ENCODE measurements at regions not wholly inside any gene's neighbourhood (a gene's known extent, or its start where the extent isn't known, plus 50 kb on each side); places are given as distances from the start of the nearest gene placed in this dataset.

DNA sequence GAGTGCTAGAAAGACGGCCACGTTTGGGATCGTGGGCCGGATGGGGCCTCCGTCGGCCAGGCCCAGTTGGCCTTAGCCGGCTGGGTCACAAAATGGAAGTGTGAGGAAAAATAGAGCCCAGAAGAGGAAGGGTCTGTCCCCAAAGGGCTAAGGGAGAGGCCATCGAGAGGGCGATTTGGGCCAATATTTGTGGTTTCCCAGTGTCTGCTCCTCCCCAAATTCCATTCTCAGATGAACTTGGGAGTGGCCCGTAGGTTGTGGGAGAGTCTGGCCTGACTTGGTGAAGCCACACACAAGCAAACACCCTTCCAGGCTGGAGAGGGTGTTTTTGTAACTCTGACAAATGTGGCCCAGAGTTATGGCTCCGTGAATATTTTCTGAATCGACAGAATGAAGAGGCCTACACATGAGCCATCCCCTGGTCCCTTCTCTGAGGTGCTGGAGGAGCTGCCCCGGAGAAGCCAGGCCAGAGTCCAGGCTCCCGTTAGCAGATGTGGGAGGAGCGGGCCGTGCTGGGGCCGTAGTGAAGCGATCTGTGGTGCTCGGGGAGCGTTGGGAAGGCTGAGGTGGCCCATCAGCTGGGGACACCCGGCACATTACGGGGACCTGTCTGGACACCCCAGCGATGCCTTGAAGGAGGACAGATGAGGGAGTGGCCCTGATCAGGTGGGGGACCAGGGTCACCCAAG lies 73.5 kb upstream of the PPARA start:
- TF ChIP-seq, protein P1, sequence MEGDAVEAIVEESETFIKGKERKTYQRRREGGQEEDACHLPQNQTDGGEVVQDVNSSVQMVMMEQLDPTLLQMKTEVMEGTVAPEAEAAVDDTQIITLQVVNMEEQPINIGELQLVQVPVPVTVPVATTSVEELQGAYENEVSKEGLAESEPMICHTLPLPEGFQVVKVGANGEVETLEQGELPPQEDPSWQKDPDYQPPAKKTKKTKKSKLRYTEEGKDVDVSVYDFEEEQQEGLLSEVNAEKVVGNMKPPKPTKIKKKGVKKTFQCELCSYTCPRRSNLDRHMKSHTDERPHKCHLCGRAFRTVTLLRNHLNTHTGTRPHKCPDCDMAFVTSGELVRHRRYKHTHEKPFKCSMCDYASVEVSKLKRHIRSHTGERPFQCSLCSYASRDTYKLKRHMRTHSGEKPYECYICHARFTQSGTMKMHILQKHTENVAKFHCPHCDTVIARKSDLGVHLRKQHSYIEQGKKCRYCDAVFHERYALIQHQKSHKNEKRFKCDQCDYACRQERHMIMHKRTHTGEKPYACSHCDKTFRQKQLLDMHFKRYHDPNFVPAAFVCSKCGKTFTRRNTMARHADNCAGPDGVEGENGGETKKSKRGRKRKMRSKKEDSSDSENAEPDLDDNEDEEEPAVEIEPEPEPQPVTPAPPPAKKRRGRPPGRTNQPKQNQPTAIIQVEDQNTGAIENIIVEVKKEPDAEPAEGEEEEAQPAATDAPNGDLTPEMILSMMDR (IDR thresholded peaks at IDR 0.05; ENCODE audit: insufficient read depth, low read depth, low read length, missing control alignments), result no peak
- H3K4me3 ChIP-seq (ENCODE audit: low read depth, low read length), result no peak overlapping the region
- no peak for DNase-seq (ENCODE audit: low read depth)

- H3K4me3 ChIP-seq (ENCODE audit: low read depth, low read length), result no peak overlapping the region
- TF ChIP-seq, protein P1 (IDR thresholded peaks at IDR 0.05; ENCODE audit: insufficient read depth, low read depth, low read length, missing control alignments), result no peak
- DNase-seq (ENCODE audit: low read depth), result no peak
Measured at GRCh38 chr22:46077669-46078099, 72.6 kb upstream of the PPARA start.

DNA sequence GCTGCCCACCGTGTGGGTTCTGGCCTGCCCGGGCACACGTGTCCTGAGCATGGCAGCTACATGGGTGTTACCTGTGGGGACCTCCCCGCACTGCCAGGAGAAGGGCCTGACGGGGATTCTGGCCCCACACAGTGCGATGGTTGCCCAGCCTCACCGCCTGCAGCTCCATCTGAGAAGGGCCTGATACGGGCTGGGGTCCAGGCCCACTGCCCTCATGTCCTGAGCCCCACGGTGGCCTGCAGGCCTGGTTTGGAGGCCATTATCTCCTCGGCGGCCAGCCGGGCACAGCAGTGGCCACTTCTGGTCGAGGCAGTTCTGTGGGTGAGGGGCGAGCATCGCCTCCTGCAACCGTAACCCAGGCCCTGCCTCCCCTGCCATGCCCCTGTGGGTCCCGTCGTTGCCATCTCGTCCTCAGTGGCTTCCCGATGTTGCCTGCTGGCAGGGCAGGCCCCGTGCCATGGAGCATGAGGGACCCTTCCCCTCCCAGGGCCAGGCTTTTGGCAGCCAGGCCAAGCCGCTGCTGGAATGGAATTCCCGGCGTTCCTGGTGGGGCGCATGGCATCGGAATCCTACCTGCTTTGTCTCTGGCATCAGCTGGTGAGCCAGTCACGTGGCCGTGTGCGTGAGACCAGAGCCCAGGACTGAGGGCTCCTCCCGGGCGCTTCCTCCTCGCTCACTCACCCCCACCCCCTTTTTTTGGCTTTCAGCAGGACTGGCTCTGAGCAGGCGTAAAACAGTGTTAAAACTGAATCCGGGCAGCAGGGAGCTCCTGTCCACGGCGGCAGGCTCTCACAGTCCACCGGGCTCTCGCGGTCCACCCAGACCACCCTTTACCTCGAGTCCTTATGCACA lies 71.9 kb upstream of the PPARA start:
- no peak for DNase-seq (ENCODE audit: low read depth)
- no peak overlapping the region for H3K4me3 ChIP-seq (ENCODE audit: low read depth, low read length)
- TF ChIP-seq, protein P1 (IDR thresholded peaks at IDR 0.05; ENCODE audit: insufficient read depth, low read depth, low read length, missing control alignments), result no peak

DNA sequence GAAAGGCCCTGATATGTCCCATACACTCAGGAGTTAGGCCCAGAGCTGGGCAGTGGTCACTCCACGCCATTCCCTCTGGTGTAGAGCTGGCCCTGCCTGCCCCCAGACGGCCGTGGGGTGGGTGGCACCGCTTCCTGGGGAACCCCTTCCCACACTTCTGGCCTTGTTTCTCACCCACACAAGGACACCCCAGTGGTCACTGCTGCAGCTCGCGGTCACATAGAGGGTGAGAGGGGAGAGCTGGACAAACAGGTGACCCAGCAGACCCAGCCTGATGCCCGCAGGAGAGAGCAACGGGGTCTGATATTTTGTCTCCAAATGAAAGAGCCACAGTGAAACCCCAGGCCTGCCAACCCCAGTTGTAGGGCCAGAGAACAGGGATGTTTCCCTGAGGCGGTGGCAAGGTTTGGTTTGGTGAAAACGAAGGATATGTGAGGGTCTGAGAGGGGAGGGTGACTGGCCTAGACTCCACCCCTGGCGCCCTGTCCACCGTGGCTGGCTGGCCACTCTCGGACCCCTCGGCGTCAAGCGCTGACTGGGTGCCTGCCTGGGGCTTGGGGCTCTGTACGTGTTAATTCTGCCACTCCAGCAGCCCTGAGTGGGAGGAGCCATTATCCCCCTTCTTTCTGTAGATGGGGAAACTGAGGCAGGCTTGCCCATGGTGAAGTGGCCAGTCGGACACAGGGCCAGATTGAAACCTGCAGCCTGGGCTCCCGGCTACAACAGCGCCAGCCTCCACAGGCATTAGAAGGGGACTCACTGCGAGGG lies 71.0 kb upstream of the PPARA start:
- H3K4me3 ChIP-seq (ENCODE audit: low read depth, low read length), result no peak overlapping the region
- TF ChIP-seq, protein P1 (IDR thresholded peaks at IDR 0.05; ENCODE audit: insufficient read depth, low read depth, low read length, missing control alignments), result no peak
- no peak for DNase-seq (ENCODE audit: low read depth)

DNA sequence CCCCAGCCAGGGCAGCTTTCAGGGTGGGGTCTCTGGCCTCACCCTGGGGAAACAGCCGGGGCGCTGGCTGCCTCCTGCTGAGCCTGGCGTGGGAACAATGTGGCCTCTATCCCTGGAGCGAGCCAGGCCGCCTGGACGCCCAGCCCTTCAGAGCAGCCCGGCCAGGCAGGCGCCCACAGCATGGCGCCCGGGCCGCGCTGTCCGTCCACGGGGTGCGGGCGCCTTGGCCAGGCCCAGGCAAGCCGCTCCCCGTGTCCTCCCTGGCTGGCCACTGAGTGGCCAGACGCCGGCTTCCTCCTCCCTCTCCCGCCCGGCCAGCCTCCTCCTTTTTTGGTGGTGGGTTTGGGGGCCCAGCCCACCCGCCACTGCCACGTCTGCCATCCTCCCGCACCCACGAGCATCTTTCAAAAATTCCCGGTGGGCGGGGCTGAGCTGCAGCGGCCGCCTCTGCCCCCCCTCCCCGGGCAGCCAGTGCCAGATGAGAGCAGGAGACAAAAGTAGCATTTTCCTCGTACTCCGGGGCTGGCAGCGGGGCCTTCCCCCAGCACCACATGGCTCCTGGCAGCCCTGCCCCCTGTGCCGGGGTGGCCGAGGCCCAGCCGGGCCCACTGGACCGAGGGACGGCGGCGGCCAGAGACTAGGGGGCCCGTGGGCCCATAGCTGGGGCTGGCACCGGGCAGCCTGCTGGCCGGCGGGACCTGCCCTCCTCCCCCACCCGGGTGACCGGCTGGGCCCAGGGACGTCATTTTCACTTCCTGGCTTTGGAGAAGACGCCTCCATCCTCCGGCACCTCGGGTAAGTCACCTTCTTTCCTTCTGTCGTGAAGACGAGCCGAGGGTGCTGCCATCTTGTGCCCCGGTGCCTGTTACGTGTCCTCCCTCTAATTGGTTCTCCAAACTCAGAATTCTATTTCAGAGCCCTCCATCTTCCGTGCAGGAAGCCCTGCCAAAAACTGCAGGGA lies 70.2 kb upstream of the PPARA start:
- DNase-seq (ENCODE audit: low read depth), result no peak
- TF ChIP-seq, protein P1 (IDR thresholded peaks at IDR 0.05; ENCODE audit: insufficient read depth, low read depth, low read length, missing control alignments), result no peak
- H3K4me3 ChIP-seq (ENCODE audit: low read depth, low read length), result no peak overlapping the region
